NCI-H345 treated with DMSO at 0.1 percent for 48 hours (cell line): ENCODE measurements at regions not wholly inside any gene's neighbourhood (a gene's known extent, or its start where the extent isn't known, plus 50 kb on each side); places are given as distances from the start of the nearest gene placed in this dataset.

Source experiments
- DNase-seq: peaks from one replicate; lab custom pipeline; 2025; ENCODE audit not compliant: unreplicated experiment; lab: John Stamatoyannopoulos, UW

DNA sequence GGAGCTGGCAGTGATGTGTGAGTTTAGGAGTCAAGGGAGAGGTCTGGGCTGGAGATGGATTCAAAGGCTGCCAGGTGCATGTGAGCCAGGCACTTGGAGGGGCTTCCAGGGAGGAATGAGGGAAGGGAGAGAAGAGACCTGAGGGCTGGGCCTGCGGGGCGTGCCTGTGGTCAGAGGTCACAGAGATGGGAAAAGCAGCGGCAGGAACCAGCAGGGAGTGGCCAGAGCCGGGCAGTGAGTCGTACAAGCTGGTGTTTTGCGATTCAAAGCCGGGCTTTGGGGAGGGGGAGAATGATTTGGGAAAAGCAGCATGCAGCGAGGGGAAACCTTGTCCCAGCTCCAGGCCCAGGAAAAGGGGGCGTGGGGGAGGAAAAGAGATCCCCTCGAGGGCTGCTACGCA lies 96.9 kb upstream of the RTL6 start:
- no peak for DNase-seq

DNA sequence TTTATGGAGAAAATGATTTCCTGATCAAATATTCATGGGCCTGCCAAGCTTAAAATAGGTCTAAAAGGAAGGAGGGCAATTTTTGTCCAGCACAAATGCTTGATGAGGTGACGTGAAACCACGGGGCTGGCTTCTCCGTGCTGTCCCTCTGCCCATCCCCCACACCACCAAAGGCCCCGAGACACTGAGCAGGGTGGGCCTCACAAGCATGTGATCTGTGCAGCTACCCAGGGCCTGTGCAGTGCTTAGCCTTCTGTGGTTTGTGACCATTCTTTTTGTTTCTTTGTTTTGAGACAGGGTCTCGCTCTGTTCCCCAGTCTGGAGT lies 94.8 kb upstream of the RTL6 start:
- DNase-seq, result no peak

GRCh38 chr22:44592126-44592823 lies 94.2 kb upstream of the RTL6 start:
- no peak for DNase-seq

GRCh38 chr22:44591146-44591790 lies 93.2 kb upstream of the RTL6 start:
- no peak for DNase-seq

DNA sequence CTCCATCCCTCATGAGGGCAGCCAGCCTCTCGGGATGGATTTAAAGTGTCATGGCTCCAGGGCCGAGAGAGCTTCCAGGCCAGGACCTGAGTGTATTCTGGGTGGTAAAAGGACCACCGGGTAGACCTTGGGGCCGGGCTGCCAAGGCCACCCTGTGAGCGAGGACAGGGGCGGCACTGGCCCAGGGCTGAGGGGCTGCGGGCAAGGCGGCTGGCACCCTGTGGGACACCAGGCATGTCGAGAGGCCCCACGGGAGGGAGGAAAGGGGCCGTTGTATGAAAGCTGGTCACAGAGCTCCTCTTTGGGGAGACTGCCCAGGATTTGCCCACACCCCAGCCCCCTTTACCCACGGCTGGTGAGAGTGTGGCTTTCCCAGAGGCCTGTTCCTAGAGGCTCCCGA lies 92.3 kb upstream of the RTL6 start:
- no peak for DNase-seq

GRCh38 chr22:44589831-44590230 lies 91.8 kb upstream of the RTL6 start:
- DNase-seq, result no peak

DNA sequence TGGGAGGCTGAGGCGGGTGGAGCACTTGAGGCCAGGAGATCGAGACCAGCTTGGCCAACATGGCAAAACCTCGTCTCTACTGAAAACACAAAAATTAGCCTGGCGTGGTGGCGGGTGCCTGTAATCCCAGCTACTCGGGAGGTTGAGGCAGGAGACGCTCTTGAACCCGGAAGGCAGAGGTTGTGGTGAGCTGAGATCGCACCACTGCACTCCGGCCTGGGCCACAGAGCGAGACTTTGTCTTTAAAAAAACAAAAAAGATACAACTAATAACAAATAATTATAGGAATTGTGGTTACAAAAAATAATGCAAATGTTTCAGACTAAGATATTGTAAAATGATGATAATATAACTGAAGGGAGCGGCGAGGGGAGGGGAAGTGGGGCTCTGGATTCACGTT lies 90.3 kb upstream of the RTL6 start:
- no peak for DNase-seq

DNA sequence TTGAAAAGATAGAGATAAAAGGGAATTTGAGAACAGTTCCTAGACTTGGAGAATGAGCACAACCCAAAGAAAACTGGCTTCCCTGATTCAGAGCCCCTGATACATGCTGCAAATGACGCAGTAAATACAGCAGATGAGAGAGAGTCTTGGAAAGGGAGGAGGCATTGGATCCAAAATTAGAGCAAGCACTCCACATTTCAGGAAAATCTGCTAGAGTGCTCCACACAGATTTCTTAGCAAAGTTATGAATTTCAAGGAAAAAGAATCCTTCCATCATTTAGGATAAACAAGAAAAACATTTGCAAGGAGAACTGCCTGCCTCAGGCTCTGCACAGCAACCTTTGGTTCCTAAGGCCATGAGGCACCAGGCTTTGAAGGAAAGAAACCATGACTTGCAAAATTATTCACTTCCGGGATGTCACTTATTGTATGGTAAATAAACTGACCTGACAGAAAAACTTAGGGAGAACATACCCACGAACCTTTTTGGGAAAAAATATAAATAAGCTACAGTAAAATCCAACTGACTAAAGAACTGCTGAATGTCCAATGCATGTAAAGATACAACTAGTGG lies 89.8 kb upstream of the RTL6 start:
- DNase-seq, result no peak

DNA sequence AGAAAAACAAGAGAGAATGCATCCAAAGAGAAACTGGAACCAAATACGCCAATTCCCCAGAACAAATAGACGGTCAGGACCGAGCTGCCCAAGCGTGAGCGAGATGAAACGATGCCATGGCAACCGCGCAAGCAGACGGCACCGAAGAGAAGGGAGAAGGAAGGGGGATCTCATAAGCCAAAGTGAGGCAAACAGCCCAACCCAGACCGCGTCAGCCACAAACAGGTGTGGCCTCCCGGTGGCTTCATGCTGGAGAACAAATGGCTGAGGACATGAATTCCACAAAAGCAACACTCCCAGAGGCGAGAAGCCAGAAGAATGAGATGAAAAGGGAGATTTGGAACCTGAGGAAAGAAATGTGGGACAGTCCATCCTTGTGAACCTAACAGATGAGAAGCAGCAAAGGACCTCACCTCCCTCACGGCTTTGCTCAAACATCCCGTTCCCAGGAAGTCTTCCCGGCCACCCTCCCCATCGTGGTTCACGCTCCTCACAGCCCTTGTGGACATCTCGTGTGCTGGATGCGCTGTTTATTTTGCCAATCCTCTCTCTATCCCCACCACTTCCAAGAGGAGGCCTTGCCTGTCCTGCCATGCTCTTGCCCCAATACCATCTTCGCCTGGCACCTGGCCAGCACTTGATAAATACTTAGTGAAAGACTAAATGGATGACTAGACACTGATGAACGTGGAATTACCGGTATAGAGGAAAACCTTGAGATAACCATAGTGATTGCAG lies 89.1 kb upstream of the RTL6 start:
- DNase-seq, result peak; percentile 43

- peak; percentile 43 for DNase-seq
Measured at GRCh38 chr22:44586351-44586990, 88.4 kb upstream of the RTL6 start.

DNA sequence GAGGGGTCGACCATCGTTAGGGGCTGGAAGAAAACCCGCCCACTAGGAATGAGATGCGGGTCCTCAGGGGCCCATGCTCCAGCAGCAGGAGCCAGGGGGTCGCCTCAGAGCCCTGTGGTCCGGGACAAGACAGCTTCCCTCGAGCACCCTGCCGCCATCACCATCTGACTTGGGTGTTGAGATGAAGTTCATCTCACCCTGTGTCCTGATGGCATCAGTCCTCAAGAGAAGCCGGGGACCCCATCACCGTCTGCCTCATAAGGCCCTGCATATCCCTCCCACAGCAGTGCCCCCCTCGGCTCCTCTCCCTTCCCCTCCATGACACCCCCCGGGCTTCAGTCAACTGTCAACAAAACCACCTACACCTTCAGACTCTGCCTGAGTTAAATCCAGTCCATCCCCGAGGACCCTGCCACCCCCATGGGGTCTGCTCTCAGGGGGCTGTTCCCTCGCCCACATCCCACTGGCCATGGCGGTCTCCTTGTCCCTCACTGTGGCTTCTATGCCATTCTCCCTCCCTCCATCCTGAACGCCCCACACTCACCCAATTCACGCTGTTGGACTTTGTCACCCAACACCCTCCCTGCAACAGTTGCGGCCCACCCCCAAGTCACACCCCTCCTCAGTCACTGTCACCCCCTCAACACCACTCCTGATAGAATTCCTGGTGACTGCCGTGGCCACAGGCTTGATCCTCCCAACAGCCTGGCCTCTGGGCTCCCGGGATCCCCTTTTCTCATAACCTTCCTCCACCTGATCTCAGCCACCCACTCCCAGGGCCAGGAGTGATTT lies 87.7 kb upstream of the RTL6 start:
- no peak for DNase-seq

- DNase-seq, result no peak
Measured at GRCh38 chr22:44584256-44584902, 86.3 kb upstream of the RTL6 start.

DNA sequence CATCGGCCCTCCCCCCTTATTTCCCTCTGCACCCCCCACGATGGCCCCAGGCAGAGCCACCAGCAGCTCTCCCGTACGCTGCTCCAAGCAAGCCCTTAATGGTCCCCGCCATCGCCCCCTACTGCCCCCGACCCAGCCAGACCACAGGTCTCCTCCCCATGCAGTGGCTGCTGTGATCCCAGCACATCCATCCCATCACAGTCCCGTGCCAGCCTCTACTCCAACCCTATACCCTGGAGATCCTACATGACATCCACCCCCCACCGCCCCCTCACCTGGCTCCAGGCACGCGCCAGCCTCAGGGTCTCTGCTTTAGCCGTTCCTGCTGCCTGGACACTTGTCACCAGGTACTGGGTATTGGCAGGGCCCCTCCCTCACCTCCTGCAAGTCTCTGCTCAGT lies 85.8 kb upstream of the RTL6 start:
- no peak for DNase-seq

DNA sequence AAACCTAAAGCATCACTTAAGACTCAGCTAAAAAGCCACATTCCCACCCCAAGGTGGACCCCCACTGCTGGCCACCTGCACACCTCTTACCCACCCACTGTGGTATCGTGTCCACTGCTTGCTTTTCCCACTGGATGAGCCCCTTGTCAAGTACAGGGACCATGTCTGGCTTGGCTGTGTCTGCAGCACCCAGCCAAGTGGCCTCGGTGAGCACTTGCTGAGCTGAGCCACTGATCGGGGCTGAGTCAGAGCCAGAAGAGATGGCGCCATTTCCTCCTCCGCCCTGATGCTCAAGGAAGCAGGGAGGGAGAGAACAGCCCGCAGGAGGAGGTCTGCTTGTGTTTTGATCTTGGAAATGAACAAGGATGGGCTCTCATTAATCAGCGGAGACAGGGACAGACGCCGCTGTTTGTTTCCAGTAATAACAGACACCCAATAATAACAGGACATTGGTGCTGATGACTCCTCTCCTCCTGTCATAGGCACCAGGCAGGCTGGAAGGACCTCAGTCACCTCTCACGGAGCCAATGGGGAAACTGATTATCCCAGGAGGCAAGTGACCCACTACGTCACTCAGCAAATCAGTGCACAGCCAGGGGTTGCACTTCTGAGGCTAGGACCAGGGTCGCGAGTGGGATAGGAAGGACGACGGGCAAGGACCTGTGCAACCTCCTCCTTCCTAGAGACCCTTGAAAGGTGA lies 85.2 kb upstream of the RTL6 start:
- DNase-seq, result no peak

GRCh38 chr22:44582016-44582415 lies 84.0 kb upstream of the RTL6 start:
- no peak for DNase-seq

GRCh38 chr22:44581096-44581435 lies 83.0 kb upstream of the RTL6 start:
- DNase-seq, result no peak

GRCh38 chr22:44580176-44581095 lies 82.4 kb upstream of the RTL6 start:
- DNase-seq, result no peak

DNA sequence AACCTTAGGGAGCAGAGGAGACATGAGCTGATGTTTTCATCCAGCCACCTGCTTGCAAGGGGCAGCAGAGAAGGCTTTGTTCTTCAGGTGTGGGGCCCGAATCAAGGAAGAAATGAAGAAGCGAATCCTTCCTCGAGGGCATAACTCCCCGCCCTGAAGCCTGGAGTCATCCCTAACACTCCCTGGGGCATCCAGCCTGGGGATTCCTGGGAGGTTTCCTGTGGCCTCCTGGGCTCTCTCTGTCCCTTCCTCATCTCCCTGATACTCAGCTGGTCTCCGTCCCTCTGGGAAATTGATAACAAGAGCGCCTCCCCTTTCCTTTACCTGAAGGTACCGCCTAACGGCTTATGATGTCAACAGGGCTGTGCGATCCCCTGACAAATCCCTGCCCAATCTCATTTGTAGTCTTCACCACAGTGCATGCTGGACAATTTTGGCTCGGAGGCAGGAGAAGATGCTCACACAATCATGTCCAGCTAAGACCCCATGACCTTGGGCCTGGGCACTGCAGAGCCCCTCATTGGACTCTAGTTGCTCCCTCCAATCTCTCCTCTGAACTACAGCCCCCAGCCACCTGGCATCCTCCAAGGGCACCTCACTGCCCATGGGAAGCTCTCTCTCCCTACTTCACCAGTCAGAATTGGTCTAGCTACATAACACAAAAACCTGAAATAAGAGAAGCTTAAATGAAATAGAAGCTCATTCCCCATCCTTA lies 80.6 kb upstream of the RTL6 start:
- DNase-seq, result no peak
